GM18505 (cell line): ENCODE measurements at regions not wholly inside any gene's neighbourhood (a gene's known extent, or its start where the extent isn't known, plus 50 kb on each side); places are given as distances from the start of the nearest gene placed in this dataset.
"Not testable (repeated sequence)": the region's sequence is repeated elsewhere in the genome, so short reads cannot be mapped to it uniquely, and the experiment has no call there.

Source experiments
- ATAC-seq: cut with Tn5 transposase; IDR thresholded peaks from one replicate; pipeline ENCODE4 v1.9.1; 2021; ENCODE audit not compliant: unreplicated experiment
- POLR2A ChIP-seq: IDR thresholded peaks from 4 replicates; pipeline ENCODE4 v1.6.1; 2011; ENCODE audit warnings: borderline replicate concordance; ENCODE audit not compliant: insufficient read depth, insufficient read length; ENCODE audit errors: extremely low read depth

- ATAC-seq = no peak
These were observed 96.7 kb upstream of the CLINT1 start for GRCh38 chr5:157955541-157956172.

GRCh38 chr5:157952374-157952685 is 93.4 kb upstream of the CLINT1 start:
- no peak for ATAC-seq
- TF ChIP-seq POLR2A = no peak

More at GRCh38 chr5:157955541-157956172, 96.7 kb upstream of the CLINT1 start:
- TF ChIP-seq POLR2A = no peak

GRCh38 chr5:157951673-157952373 is 92.9 kb upstream of the CLINT1 start:
- no peak for ATAC-seq
- no peak for TF ChIP-seq POLR2A

- no peak for TF ChIP-seq POLR2A
These were observed 90.6 kb upstream of the CLINT1 start for GRCh38 chr5:157949520-157949919.

GRCh38 chr5:157948738-157949410 is 89.9 kb upstream of the CLINT1 start:
- no peak for TF ChIP-seq POLR2A

More at GRCh38 chr5:157949520-157949919, 90.6 kb upstream of the CLINT1 start:
- ATAC-seq = no peak

GRCh38 chr5:157947156-157947555 is 88.2 kb upstream of the CLINT1 start:
- no peak for TF ChIP-seq POLR2A
- ATAC-seq = no peak

More at GRCh38 chr5:157948738-157949410, 89.9 kb upstream of the CLINT1 start:
- ATAC-seq = peak; percentile 95

GRCh38 chr5:157945822-157946221 is 86.9 kb upstream of the CLINT1 start:
- not testable (repeated sequence) for ATAC-seq

- ATAC-seq = no peak
These were observed 86.0 kb upstream of the CLINT1 start for GRCh38 chr5:157944938-157945337.

GRCh38 chr5:157944077-157944633 is 85.2 kb upstream of the CLINT1 start:
- ATAC-seq = no peak

More at GRCh38 chr5:157944938-157945337, 86.0 kb upstream of the CLINT1 start:
- no peak for TF ChIP-seq POLR2A

GRCh38 chr5:157942595-157942994 is 83.7 kb upstream of the CLINT1 start:
- TF ChIP-seq POLR2A = no peak
- ATAC-seq = no peak

More at GRCh38 chr5:157944077-157944633, 85.2 kb upstream of the CLINT1 start:
- TF ChIP-seq POLR2A = no peak

GRCh38 chr5:157941616-157942015 is 82.7 kb upstream of the CLINT1 start:
- no peak for TF ChIP-seq POLR2A
- ATAC-seq = no peak

GRCh38 chr5:157938101-157938500 is 79.2 kb upstream of the CLINT1 start:
- not testable (repeated sequence) for ATAC-seq

GRCh38 chr5:157936776-157937501 is 78.0 kb upstream of the CLINT1 start:
- not testable (repeated sequence) for ATAC-seq
